GM12872 (cell line): ENCODE measurements at regions not wholly inside any gene's neighbourhood (a gene's known extent, or its start where the extent isn't known, plus 50 kb on each side); places are given as distances from the start of the nearest gene placed in this dataset.

Experiments
- TF ChIP-seq, protein P1 (sequence below): IDR thresholded peaks from 3 replicates; pipeline ENCODE4 v1.5.1; 2011; ENCODE audit warnings: low read depth, mild to moderate bottlenecking, low read length, moderate library complexity; ENCODE audit not compliant: insufficient read depth

DNA sequence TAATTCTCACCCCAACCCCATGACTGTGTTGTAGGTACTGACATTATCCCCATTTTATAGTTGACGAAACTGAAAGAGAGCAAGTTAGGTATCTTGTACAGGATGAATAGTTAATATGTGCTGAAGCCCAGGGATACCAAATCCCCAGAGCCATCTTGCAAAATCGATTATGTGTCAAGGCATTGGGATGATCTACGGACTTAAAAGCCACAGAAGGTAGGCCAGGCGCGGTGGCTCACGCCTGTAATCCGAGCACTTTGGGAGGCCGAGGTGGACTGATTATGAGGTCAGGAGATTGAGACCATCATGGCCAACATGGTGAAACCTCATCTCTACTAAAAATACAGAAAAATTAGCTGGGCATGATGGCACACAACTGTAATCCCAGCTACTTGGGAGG lies 242.4 kb upstream of the RHOBTB1 start:
- TF ChIP-seq, protein P1, sequence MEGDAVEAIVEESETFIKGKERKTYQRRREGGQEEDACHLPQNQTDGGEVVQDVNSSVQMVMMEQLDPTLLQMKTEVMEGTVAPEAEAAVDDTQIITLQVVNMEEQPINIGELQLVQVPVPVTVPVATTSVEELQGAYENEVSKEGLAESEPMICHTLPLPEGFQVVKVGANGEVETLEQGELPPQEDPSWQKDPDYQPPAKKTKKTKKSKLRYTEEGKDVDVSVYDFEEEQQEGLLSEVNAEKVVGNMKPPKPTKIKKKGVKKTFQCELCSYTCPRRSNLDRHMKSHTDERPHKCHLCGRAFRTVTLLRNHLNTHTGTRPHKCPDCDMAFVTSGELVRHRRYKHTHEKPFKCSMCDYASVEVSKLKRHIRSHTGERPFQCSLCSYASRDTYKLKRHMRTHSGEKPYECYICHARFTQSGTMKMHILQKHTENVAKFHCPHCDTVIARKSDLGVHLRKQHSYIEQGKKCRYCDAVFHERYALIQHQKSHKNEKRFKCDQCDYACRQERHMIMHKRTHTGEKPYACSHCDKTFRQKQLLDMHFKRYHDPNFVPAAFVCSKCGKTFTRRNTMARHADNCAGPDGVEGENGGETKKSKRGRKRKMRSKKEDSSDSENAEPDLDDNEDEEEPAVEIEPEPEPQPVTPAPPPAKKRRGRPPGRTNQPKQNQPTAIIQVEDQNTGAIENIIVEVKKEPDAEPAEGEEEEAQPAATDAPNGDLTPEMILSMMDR: no peak

DNA sequence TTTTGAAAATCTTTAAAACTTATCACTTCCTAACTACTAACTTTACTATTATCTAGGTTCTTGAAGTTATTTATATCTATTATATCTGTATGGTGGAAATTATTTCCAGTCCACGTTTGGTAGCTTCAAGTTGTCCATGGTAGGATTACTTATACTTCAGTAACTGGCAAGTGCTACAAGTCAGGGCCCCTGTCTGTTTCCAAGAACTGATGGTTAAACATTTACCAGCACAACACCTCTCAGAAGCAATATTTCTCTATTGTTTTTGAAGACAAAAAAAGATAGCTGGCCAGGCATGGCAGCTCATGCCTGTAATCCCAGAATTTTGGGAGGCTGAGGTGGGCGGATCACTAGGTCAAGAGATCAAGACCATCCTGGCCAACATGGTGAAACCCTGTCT lies 240.4 kb upstream of the RHOBTB1 start:
- TF ChIP-seq, protein P1: no peak

DNA sequence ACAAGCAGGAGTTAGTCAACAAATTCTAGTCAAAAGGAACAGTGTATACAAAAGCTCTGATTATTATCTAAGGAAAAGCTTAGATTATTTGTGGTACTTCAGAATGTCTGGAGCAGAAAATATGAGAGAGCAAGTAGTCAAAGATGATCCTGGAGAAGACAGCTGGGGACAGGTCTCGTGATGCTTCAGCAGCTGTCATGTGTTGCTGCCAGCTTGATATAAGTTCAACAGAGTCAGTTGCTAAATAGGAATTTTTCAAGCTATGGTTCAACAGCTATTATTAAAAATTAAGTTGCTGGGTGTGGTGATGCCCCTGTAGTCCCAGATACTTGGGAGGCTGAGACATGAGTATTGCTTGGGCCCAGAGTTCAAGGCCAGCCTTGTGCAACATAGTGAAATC lies 240.0 kb upstream of the RHOBTB1 start:
- TF ChIP-seq, protein P1: no peak

DNA sequence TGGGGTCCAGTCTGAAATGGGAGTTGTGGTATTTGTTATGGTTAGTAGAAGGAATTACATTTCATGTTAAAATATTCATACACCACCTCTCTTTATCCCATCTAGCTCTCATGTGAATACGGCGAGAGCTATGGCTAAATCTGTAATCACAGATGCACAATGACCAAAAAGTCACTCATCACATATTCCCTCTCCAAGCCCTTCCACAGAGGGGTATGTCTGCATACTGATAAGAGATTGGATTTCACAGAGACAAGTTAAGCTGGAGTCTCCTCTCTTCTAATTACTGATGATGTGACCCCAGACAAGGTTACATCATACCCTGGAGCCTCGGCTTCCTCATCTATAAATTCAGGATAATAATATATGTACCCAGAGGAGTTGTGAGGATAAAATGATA lies 237.8 kb upstream of the RHOBTB1 start:
- TF ChIP-seq, protein P1: no peak

DNA sequence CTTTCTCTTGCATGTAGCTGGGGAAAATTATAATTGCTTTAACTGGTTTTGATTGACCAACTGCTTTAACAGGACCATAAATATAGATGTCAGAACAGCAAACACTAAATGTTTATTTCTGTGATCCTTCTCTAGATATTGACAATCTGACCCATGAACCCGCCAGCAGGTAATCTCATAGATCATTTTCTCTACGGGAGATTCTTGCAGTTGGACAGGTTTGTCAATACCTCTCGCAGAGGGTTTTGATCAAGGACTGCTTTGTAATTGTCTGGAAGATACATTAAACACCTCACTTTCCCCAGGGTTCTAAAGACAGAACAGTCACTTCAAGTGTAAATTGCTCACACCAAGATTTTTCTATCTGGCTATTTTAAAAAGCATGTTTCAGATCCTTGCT lies 235.8 kb upstream of the RHOBTB1 start:
- TF ChIP-seq, protein P1: no peak

DNA sequence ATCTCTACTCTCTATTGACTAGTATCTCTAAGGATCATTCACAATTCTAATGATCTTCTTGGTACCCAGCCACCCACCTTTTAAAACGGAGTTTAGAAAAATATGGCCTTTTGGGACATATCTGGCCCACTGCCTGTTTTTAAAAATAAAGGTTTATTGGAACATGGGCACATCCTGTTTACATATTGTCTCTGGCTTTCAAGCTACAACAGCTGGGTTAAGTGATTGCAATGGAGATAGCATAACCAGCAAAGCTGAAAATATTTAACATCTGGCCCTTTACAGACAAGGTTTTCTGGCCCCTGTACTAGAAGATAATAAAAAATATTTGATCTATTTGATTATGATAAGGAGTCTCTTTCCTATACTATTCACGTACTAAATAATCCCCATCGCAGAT lies 232.4 kb upstream of the RHOBTB1 start:
- TF ChIP-seq, protein P1: no peak

DNA sequence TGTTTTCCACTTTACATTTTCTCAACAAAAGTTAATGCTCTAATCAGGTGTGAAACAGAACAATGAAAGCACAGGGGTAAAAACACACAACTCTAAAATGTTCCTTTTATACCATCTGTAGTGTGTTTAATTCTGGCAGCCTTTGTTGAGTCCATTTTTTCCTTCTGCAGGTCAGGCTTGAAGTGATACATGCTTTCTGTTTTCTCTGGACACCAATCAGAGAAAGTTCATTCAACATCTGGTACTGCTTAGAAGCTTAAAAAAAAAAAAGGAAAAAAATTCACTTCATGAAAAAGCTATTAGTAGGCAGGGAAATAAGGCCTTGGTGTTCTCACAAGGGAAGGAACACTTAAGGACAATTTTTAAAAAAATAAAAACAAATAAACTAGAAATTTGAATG lies 231.3 kb upstream of the RHOBTB1 start:
- TF ChIP-seq, protein P1: no peak

DNA sequence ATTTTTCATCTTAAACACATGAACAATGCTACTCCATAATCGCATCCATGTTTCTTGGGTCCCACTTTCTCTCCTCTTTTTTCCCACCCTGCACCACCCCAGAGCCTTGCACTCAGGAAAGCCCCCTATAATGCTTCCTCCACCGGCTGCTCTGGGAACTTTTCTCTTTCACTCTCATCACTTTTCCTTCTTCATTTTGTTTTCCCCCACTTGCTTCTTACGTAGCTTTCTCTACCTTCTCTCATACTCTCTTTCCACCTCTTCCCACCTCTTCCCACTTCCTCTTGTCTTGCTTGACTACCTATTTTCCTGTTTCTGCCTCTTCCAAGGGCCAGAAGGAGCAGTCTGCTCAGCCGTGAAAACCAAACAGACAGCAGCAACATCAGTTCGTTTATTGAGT lies 229.5 kb upstream of the RHOBTB1 start:
- TF ChIP-seq, protein P1: no peak
